H1 (cell line): ENCODE measurements at regions not wholly inside any gene's neighbourhood (a gene's known extent, or its start where the extent isn't known, plus 50 kb on each side); places are given as distances from the start of the nearest gene placed in this dataset.

Source experiments
- CTCF ChIA-PET: fragments of 300-600 bp; sonication (Branson Sonifier 250); formaldehyde crosslinking; loops from one replicate; lab custom pipeline; 2021; ENCODE audit not compliant: partially characterized antibody; lab: Charles Lee
- POLR2A ChIA-PET: fragments of 300-600 bp; sonication (Branson Sonifier 250); formaldehyde crosslinking; loops from one replicate; lab custom pipeline; 2021; ENCODE audit warnings: inconsistent platforms; ENCODE audit not compliant: partially characterized antibody; lab: Charles Lee
- DNase-seq, 2 experiments: peaks; one replicate each; pipeline versions ENCODE4 v3.0.0 to v3.0.0-alpha.2; 2010 to 2022; ENCODE audit warnings: low spot score in 2 of 2, low read depth in 1 of 2, mixed read lengths in 1 of 2
- FAIRE-seq: peaks from 2 replicates; lab custom pipeline; 2011; peaks lifted over from hg19 to GRCh38; lab: Jason Lieb, UNC
- H2AFZ ChIP-seq: 2 replicates; pipeline ENCODE4 v1.8.1; 2012; ENCODE audit warnings: low read length, inconsistent platforms
- H2AK5ac ChIP-seq: 2 replicates; pipeline ENCODE4 v1.6.1; 2013; ENCODE audit warnings: low read depth, low read length
- H2BK120ac ChIP-seq: replicated peaks from 2 replicates; pipeline ENCODE3; 2013; ENCODE audit warnings: low read depth, low read length, inconsistent platforms
- H2BK12ac ChIP-seq: 2 replicates; pipeline ENCODE4 v1.6.1; 2013; ENCODE audit warnings: low read depth, low read length
- H2BK15ac ChIP-seq: 2 replicates; pipeline ENCODE4 v1.6.1; 2013; ENCODE audit warnings: low read length
- H2BK20ac ChIP-seq: 2 replicates; pipeline ENCODE4 v1.6.1; 2013; ENCODE audit warnings: low read length
- H2BK5ac ChIP-seq: 2 replicates; pipeline ENCODE4 v1.6.1; 2013; ENCODE audit warnings: low read depth, low read length
- H3K14ac ChIP-seq: 2 replicates; pipeline ENCODE4 v1.6.1; 2013; ENCODE audit warnings: inconsistent platforms; ENCODE audit not compliant: insufficient read length
- H3K18ac ChIP-seq: 2 replicates; pipeline ENCODE4 v1.6.1; 2013; ENCODE audit warnings: low read length; ENCODE audit errors: extremely low read depth
- H3K23ac ChIP-seq: 2 replicates; pipeline ENCODE4 v1.6.1; 2013; ENCODE audit warnings: inconsistent platforms; ENCODE audit not compliant: insufficient read length
- H3K23me2 ChIP-seq: 2 replicates; pipeline ENCODE4 v1.6.1; 2013; ENCODE audit warnings: low read depth, low read length
- H3K27ac ChIP-seq: 2 replicates; pipeline ENCODE4 v1.6.1; 2011; ENCODE audit warnings: low read depth, low read length, inconsistent platforms
- H3K27me3 ChIP-seq, 4 experiments: replicated peaks in 1 of 4; 1 replicate in 1 of 4; 2 replicates in 3 of 4; pipeline versions ENCODE4 v1.6.1 to v1.8.1; 2011 to 2013; ENCODE audit warnings: low read length in 3 of 4, mild to moderate bottlenecking in 3 of 4, inconsistent platforms in 2 of 4, mixed read lengths in 2 of 4, moderate library complexity in 1 of 4; ENCODE audit not compliant: control insufficient read depth in 3 of 4, insufficient read depth in 3 of 4; ENCODE audit errors: extremely low read depth in 1 of 4
- H3K36me3 ChIP-seq, 4 experiments: 2 replicates each; pipeline versions ENCODE4 v1.6.1 to v1.8.1; 2011 to 2013; ENCODE audit warnings: mild to moderate bottlenecking in 4 of 4, low read length in 3 of 4, moderate library complexity in 2 of 4, control low read depth in 1 of 4, inconsistent platforms in 1 of 4; ENCODE audit not compliant: insufficient read depth in 4 of 4, control insufficient read depth in 2 of 4
- H3K4ac ChIP-seq: replicated peaks from 2 replicates; pipeline ENCODE3; 2013; ENCODE audit warnings: low read length, low read depth, mixed read lengths, inconsistent platforms; ENCODE audit not compliant: insufficient read length
- H3K4me1 ChIP-seq, 4 experiments: replicated peaks in 1 of 4; 1 replicate in 1 of 4; 2 replicates in 3 of 4; pipeline versions ENCODE4 v1.6.1 to v1.8.1; 2011 to 2013; ENCODE audit warnings: low read length in 3 of 4, inconsistent platforms in 2 of 4, mixed read lengths in 1 of 4; ENCODE audit not compliant: insufficient read depth in 4 of 4, control insufficient read depth in 3 of 4
- H3K4me2 ChIP-seq, 2 experiments: 2 replicates each; pipeline versions ENCODE4 v1.6.1 to v1.8.1; 2011 to 2013; ENCODE audit warnings: low read depth in 2 of 2, low read length in 2 of 2, control low read depth in 1 of 2, inconsistent platforms in 1 of 2, mild to moderate bottlenecking in 1 of 2; ENCODE audit not compliant: insufficient read depth in 1 of 2
- H3K4me3 ChIP-seq, 4 experiments: fragments of 200-600, 300-600 bp in 1 of 4; sonication (generic), shearing (Covaris generic), sonication (Bioruptor Twin) in 1 of 4; 2 replicates each; pipeline versions ENCODE4 v1.5.1 to v1.8.1; 2011 to 2016; ENCODE audit warnings: low read length in 4 of 4, low read depth in 3 of 4, control low read depth in 2 of 4, inconsistent platforms in 2 of 4, mild to moderate bottlenecking in 2 of 4, mixed read lengths in 1 of 4, moderate library complexity in 1 of 4; ENCODE audit not compliant: insufficient read depth in 2 of 4; ENCODE audit errors: extremely low read depth in 1 of 4
- H3K56ac ChIP-seq: replicated peaks from 2 replicates; pipeline ENCODE3; 2013; ENCODE audit warnings: low read depth, mild to moderate bottlenecking, mixed read lengths, low read length, inconsistent platforms; ENCODE audit not compliant: insufficient read length
- H3K79me1 ChIP-seq: 2 replicates; pipeline ENCODE4 v1.6.1; 2013; ENCODE audit warnings: low read depth, low read length, control low read depth
- H3K79me2 ChIP-seq, 2 experiments: 2 replicates each; pipeline versions ENCODE4 v1.6.1 to v1.8.1; 2012 to 2013; ENCODE audit warnings: low read length in 2 of 2, mild to moderate bottlenecking in 2 of 2, inconsistent platforms in 1 of 2; ENCODE audit not compliant: insufficient read depth in 2 of 2, control insufficient read depth in 1 of 2
- H3K9ac ChIP-seq, 4 experiments: replicated peaks in 1 of 4; 1 replicate in 1 of 4; 2 replicates in 3 of 4; pipeline versions ENCODE4 v1.6.1 to v1.8.1; 2011 to 2013; ENCODE audit warnings: low read depth in 3 of 4, low read length in 3 of 4, control low read depth in 2 of 4, mild to moderate bottlenecking in 2 of 4, moderate library complexity in 2 of 4, inconsistent platforms in 1 of 4; ENCODE audit errors: extremely low read depth in 1 of 4
- H3K9me3 ChIP-seq, 2 experiments: 2 replicates each; pipeline versions ENCODE4 v1.6.1 to v1.8.1; 2012 to 2013; ENCODE audit warnings: mild to moderate bottlenecking in 2 of 2, moderate library complexity in 2 of 2, control low read depth in 1 of 2, inconsistent platforms in 1 of 2, low read depth in 1 of 2, low read length in 1 of 2, mixed read lengths in 1 of 2; ENCODE audit not compliant: insufficient read depth in 2 of 2
- H4K20me1 ChIP-seq, 2 experiments: replicated peaks in 1 of 2; 2 replicates each; pipeline versions ENCODE3 to v1.8.1; 2011 to 2013; ENCODE audit warnings: inconsistent platforms in 2 of 2, low read length in 2 of 2, mild to moderate bottlenecking in 1 of 2; ENCODE audit not compliant: insufficient read depth in 2 of 2, control insufficient read depth in 1 of 2
- H4K5ac ChIP-seq: 2 replicates; pipeline ENCODE4 v1.6.1; 2013; ENCODE audit warnings: low read length, low read depth, mixed read lengths, inconsistent platforms; ENCODE audit not compliant: insufficient read length
- H4K8ac ChIP-seq: 2 replicates; pipeline ENCODE4 v1.8.0; 2013; ENCODE audit warnings: mild to moderate bottlenecking, moderate library complexity, low read length, inconsistent platforms; ENCODE audit not compliant: insufficient read depth; ENCODE audit errors: extremely low read depth
- H4K91ac ChIP-seq: replicated peaks from 2 replicates; pipeline ENCODE3; 2013; ENCODE audit warnings: low read length, mixed read lengths, inconsistent platforms; ENCODE audit not compliant: insufficient read length
- CBX5 ChIP-seq: fragments of 300-800, 300-1000 bp; sonication (generic); IDR thresholded peaks from 2 replicates; pipeline ENCODE4 v1.7.1; 2016; ENCODE audit warnings: antibody characterized with exemption, low read length, low read depth
- CBX8 ChIP-seq: fragments of 300-800, 300-1000 bp; sonication (generic); IDR thresholded peaks from 2 replicates; pipeline ENCODE4 v1.7.1; 2016; ENCODE audit warnings: low read depth, low read length, borderline replicate concordance
- EGR1 ChIP-seq: IDR thresholded peaks from 2 replicates; pipeline ENCODE4 v1.6.1; 2011; ENCODE audit warnings: low read depth, low read length, borderline replicate concordance
- JUN ChIP-seq: IDR thresholded peaks from 2 replicates; pipeline ENCODE4 v1.6.1; 2011; ENCODE audit warnings: low read depth, mild to moderate bottlenecking, improper control_type of control experiment, low read length
- MAFK ChIP-seq: IDR thresholded peaks from 2 replicates; pipeline ENCODE4 v1.6.1; 2012; ENCODE audit warnings: low read depth, mild to moderate bottlenecking, improper control_type of control experiment, low read length
- PHF8 ChIP-seq: fragments of 200-600 bp; sonication (generic); conservative IDR thresholded peaks from 2 replicates; pipeline ENCODE4 v1.7.1; 2012; ENCODE audit warnings: low read depth, mild to moderate bottlenecking, inconsistent platforms, low read length, moderate library complexity
- POU5F1 ChIP-seq: IDR thresholded peaks from 2 replicates; pipeline ENCODE4 v1.6.1; 2011; ENCODE audit warnings: low read depth, mild to moderate bottlenecking, low read length, moderate library complexity
- RXRA ChIP-seq: IDR thresholded peaks from 2 replicates; pipeline ENCODE4 v1.6.1; 2011; ENCODE audit warnings: low read depth, mild to moderate bottlenecking, low read length, moderate library complexity; ENCODE audit not compliant: insufficient read depth
- SAP30 ChIP-seq: fragments of 300-600 bp; sonication (generic); IDR thresholded peaks from 2 replicates; pipeline ENCODE4 v1.7.1; 2012; ENCODE audit warnings: low read length, moderate library complexity, mild to moderate bottlenecking, inconsistent platforms; ENCODE audit not compliant: insufficient read depth, insufficient replicate concordance
- SIRT6 ChIP-seq: IDR thresholded peaks from one replicate; pipeline ENCODE4 v1.7.1; 2012; ENCODE audit warnings: low read length, inconsistent platforms
- SP1 ChIP-seq: IDR thresholded peaks from 2 replicates; pipeline ENCODE4 v1.6.1; 2011; ENCODE audit warnings: low read depth, low read length
- TBP ChIP-seq: IDR thresholded peaks from 2 replicates; pipeline ENCODE4 v1.6.1; 2011; ENCODE audit warnings: low read depth, low read length, improper control_type of control experiment
- ZNF274 ChIP-seq: IDR thresholded peaks from 2 replicates; pipeline ENCODE4 v1.7.0; 2012; ENCODE audit warnings: low read length, borderline replicate concordance; ENCODE audit errors: extremely low read depth
- WGBS, 2 experiments: shearing (Covaris generic) in 1 of 2; methylation state at CpG; one replicate each; pipeline versions ENCODE4 v1.1.6 to v1.1.7; 2013 to 2015; ENCODE audit warnings: low lambda C conversion rate in 2 of 2, mixed read lengths in 2 of 2, inconsistent platforms in 1 of 2, low coverage in 1 of 2, missing lambda C conversion rate in 1 of 2; ENCODE audit not compliant: insufficient replicate concordance in 2 of 2, insufficient coverage in 1 of 2, insufficient read length in 1 of 2; ENCODE audit errors: extremely low coverage in 1 of 2, missing lambda C conversion rate in 1 of 2; 5-methylcytosine and 5-hydroxymethylcytosine counted together
- TF ChIP-seq, protein P1 (sequence below): IDR thresholded peaks from 2 replicates; pipeline ENCODE4 v1.6.1; 2011; ENCODE audit warnings: low read depth, mild to moderate bottlenecking, low read length; ENCODE audit not compliant: insufficient read depth

DNA sequence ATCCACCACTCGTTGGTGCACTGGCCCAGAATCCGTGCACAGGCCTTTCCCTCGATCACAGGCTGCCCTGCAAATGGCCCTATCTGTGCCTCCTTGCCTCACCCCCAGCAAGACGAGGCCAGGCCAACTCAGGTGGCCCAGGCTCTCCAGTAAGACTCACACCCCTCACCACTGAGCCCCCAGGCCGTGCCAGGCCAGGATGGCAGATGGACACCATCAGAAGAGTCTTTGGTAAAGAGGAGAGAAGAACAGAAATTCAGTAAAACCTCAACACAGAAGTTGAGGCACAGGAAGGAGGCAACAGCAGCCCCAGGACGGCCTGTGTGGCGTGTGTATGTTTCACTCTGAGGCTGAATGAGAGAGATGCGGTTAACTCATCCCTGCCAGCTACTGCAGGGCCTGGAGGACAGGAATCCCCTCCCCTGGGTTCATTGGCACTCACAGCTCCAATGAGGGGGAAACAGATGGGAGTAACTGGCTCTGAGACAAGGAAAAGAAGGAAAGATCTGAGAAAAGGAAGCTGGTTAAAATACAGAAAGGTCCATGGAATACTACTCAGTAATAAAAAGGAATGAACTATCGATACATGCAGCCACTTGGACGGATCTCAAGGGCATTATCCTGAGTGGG, 54.1 kb upstream of the WNT11 start:
- H3K4me1 ChIP-seq = peaks cover 0 to 8% (median 3%) of the 10 kb centered on the region in 4 experiments; a peak in 5 of 7 replicates
- TF ChIP-seq MAFK = no peak
- no peak for TF ChIP-seq PHF8
- no peak for TF ChIP-seq RXRA
- TF ChIP-seq SP1 = no peak
- no peak for TF ChIP-seq EGR1
- TF ChIP-seq JUN = no peak
- TF ChIP-seq SAP30 = no peak
- TF ChIP-seq CBX5 = no peak
- TF ChIP-seq ZNF274 = no peak
- TF ChIP-seq, protein P1, sequence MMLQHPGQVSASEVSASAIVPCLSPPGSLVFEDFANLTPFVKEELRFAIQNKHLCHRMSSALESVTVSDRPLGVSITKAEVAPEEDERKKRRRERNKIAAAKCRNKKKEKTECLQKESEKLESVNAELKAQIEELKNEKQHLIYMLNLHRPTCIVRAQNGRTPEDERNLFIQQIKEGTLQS = no peak
- TF ChIP-seq SIRT6 = no peak
- no peak for TF ChIP-seq TBP
- TF ChIP-seq POU5F1 = no peak
- TF ChIP-seq CBX8 = no peak
- TF ChIP-seq, all 59 proteins: peak for 0
- Histone ChIP-seq H2BK5ac (no peak overlapping the region), H4K8ac (no peak overlapping the region), H3K23me2 (no peaks in the 10 kb centered on the region), H3K14ac (no peak overlapping the region), H3K9me3 (no peaks in the 10 kb centered on the region), H2AFZ (no peak overlapping the region), H3K23ac (no peak overlapping the region), H3K36me3 (no peaks in the 10 kb centered on the region), H4K91ac (no peak overlapping the region), H2BK120ac (no peak overlapping the region), H3K4ac (no peak overlapping the region), H3K27ac (no peak overlapping the region), H3K4me2 (no peak overlapping the region), H2BK15ac (no peak overlapping the region), H4K5ac (no peak overlapping the region), H3K79me2 (no peaks in the 10 kb centered on the region), H3K79me1 (no peaks in the 10 kb centered on the region), H3K27me3 (no peaks in the 10 kb centered on the region), H3K18ac (no peak overlapping the region), H3K4me3 (no peak overlapping the region), H2AK5ac (no peak overlapping the region), H2BK12ac (no peak overlapping the region), H3K56ac (no peak overlapping the region), H4K20me1 (no peaks in the 10 kb centered on the region), H2BK20ac (no peak overlapping the region), H3K9ac (no peak overlapping the region; a peak in 1 of 7 replicates)
- ChIA-PET POLR2A (no interaction called here), CTCF (interaction anchor here (0.7 to 8.4 kb wide), 3 partner anchors 15 to 23 kb away, joined by 3 to 77 read pairs (median 7); no protein-coding TSS in a partner anchor)
- 86% methylated on average over 10 of the region's 10 CpGs; no CpG with 5 or more reads in 1 of the 2 experiments for WGBS, 2 experiments
- FAIRE-seq (no peak), DNase-seq (no peak)
